Fibroblast of skin of right quadriceps (primary cell): ENCODE measurements at regions not wholly inside any gene's neighbourhood (a gene's known extent, or its start where the extent isn't known, plus 50 kb on each side); places are given as distances from the start of the nearest gene placed in this dataset.
"Not testable (repeated sequence)": the region's sequence is repeated elsewhere in the genome, so short reads cannot be mapped to it uniquely, and the experiment has no call there.

Experiments
- DNase-seq: peaks from one replicate; pipeline ENCODE4 v3.0.0-alpha.2; 2013

DNA sequence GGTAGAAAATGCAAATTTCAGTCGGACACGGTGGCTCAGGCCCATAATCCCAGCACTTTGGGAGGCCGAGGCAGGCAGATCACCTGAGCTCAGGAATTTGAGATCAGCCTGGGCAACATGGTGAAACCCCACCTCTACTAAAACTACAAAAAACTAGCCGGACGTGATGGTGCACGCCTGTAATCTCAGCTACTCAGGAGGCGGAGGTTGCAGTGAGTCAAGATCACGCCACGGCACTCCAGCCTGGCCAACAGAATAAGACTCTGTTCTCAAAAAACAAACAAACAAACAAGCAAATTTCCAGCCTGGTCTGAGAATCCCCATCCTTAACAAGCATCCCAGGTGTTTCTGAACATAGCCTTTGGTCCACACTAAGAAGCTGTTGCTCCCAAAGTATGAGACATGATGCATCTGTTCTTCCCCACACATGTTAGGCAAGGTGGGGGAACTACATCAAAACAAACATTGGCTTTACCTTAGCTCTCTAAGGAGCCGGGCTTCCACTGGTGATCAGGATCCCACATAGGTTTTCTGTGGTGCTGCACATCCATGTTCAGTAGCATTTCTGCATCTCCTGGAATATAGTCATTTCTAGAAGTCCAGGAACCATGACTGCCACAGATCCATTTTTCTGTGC lies 92.5 kb upstream of the DMRT1 start:
- DNase-seq = no peak

DNA sequence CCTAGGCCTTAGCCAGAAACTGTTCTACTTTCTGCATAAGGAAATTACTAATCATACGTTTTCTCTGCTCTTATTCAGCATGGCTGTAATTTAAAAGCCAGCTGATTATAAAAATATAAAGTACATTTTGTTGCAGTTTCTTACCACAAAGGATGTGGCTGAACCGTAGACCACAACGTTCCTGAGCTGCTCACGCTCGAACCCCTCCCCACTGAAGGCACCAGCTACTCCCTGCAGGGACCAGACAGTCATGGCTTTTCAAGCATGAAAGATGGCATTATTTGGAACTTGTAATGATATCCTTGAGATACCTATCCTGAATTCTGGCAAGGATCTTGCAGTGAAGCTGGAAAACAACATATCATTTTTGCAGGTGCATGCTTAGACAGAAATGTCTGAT lies 91.8 kb upstream of the DMRT1 start:
- DNase-seq = peak; percentile 57

DNA sequence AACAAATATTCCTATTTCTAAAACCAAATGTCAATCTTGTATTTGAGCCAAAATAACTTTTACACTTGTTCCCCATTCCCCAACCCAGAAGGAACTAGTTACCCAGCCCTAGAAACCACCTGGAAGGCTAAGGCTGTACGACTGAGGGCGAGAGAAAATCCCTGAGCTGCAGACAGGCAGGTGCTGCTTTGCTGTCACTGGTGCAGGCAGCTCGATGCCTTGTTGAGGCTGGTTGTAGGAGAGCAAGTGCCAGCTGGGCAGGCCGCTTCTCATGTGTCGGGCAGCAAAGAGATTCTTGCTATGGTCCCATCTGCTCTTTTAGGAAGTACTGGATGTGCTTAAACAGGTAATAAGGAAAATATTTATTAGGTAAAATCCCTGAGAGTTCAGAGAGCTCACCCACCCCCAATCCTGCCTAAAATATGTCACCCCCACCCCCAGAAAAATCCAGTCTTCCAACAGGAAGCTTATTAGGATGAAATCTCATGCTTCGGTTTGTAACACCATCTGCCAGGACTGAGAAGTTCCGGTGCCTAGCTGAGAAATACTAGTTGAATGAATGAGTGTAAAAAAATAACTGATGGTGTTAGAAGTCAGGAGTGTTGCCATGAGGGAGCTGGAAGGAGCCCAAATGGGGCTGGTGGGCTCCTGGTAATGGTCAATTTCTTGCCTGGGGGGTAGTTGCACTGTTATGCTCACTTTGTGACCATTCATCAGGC lies 91.1 kb upstream of the DMRT1 start:
- DNase-seq = no peak

DNA sequence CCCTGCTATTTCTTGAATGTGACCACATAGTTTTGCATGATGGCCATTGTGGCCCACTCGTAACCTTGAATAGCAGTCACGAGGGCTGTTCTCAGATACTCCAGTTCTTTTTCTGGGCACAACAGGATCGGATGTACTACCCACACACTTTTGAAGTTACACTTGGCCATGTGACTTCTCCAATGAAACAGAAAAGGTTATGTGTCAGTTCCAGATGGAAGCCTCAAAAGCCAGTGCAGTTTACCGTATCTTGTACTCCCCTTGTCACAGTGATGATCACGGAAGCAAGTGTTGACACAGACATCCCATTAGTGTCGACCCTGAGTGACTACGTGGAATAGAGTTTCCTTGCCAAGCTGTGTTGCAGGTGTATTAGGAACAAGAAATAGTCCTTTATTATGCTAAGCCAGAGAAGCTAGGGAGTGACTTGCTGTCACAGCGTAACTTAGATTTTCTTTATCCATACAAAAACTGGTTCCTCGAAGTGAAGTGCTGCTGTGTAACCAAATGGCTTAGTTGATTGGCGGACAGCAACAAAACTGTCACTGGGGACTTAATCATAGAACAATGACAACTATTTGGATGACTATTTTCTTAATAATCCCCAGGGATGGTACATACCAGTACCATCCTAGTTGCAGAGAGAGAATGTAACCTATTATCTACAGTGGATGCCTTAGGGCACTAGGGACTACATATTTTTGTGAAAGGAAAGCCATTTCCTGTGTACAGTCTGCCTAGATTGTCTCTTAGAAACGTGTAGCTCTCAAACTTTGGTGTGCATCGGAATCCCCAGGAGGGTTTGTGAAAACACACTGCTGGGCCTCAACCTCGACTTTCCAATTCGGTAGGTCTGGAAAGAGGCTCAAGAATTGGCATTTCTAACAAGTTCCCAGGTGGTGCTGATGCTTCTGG lies 90.1 kb upstream of the DMRT1 start:
- peak; percentile 71 for DNase-seq

DNA sequence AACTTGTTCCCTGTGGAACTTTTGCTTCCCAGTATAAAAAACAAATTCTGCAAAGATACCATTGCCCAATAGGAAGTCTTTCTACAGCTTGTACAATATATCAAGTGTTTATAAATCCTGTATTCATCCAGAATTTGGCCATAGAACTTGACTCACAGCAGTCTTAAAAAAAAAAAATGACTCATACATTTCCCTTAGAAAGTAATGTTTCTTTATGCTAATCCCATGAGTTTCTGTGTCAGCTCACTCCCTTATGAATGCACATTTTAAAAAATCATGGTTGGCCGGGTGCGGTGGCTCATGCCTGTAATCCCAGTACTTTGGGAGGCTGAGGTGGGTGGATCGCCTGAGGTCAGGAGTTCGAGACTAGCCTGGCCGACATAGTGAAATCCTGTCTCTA lies 89.3 kb upstream of the DMRT1 start:
- DNase-seq = peak; percentile 94

DNA sequence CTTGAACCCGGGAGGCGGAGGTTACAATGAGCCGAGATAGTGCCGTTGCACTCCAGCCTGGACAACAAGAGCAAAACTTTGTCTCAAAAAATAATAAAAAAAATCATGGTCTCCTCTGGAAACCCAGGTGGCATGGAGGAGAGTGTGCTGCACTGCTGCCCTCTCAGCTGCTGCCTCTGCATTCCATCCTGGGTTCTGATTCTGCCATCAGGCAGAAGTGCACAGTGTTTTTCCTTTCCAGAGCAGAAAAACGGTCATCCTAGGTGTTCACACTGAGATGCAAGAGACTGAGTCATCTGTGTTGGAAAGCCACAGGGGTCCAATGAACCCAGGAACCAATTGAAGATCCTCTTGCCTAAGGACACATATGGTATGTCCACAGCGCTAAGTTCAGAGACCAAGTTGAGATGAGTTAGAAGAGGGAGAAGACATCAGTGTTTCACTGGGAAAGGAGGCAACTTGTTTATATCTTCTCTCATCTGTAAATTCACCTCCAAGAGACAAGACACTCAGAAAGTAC lies 88.8 kb upstream of the DMRT1 start:
- peak; percentile 18 for DNase-seq

DNA sequence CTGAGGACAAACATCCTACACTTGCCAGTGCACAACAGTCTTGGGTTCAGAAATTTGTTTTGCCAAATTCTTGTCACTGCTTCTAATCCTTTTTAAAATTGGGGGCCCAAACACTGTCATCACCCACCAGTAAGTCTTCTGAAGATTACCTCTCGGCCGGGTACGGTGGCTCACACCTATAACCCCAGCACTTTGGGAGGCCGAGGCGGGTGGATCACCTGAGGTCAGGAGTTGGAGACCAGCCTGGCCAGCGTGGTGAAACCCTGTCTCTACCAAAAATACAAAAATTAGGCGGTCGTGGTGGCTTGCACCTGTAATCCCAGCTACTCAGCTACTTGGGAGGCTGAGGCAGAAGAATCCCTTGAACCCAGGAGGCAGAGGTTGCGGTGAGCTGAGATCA lies 87.8 kb upstream of the DMRT1 start:
- DNase-seq = not testable (repeated sequence)

DNA sequence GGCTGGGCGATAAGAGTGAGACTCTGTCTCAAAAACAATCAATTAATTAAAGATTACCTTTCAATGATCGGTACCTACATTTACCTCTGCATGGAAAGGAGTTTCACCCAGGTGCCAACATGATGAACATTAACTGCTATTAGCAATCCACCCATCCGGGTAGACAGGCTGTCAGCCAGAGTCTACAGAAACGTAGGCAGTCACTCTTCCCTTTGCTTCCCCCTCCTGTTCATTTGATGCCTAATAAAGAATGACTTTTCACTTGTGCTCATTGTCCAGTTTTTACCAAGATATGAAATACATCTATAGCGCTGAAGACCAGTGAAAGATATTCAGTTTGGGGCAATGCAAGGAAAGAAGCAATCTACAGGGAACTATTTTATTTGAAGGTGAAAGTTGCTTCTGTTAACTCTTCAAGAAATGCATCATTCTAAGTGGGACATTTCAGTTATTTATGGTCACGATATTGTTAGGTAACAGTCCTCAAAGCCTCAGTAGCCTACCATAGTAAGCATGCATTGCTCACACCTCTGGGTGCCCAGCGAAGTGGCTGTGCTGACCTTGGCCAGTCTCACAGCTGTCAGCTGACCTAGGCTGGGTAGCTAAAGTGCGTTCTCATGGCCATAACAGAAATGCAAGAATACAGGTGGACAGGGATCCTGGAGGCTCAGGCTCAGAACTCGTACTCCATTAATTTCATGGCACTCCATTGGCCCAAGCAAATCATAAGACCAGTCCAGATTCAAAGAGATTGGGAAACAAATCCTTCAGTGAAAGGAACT lies 87.2 kb upstream of the DMRT1 start:
- no peak for DNase-seq

DNA sequence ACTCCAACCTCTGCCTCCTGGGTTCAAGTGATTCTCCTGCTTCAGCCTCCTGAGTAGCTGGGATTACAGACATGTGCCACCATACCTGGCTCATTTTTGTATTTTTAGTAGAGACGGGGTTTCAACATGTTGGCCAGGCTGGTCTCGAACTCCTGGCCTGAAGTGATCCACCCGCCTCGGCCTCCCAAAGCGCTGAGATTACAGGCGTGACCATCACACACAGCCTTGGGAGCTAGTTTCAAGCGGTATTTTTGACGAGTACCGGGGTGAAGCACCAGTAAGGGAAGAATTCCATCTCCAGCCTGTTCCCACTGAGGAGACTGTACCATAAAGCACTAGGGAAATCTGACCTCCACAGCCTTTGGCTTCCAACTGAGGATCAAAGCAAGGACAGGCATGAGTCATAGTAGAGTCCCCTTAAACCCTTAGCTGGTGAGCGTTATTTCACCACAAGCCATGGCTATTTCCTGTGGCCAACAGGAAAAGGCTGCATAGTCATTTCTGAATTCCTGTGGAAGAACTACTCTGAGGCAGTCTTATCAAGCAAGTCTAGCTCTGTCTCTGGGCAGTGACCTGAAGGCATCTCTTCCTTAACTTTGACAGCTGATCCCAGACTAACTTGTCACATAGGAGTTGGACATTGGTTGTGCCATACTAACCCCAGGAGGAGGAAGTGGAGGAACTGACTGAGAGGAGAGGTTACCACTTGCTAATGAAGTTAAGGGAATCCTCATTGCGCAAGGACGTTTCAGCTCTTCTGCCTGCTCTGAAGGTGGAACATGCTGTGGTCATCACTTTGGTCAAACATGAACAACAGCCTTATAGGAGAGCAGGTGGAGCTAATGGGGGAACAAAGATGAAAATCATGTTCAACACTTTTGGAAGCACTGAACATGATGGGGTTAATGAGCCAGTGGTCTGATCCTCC lies 85.8 kb upstream of the DMRT1 start:
- DNase-seq = peak; percentile 88

DNA sequence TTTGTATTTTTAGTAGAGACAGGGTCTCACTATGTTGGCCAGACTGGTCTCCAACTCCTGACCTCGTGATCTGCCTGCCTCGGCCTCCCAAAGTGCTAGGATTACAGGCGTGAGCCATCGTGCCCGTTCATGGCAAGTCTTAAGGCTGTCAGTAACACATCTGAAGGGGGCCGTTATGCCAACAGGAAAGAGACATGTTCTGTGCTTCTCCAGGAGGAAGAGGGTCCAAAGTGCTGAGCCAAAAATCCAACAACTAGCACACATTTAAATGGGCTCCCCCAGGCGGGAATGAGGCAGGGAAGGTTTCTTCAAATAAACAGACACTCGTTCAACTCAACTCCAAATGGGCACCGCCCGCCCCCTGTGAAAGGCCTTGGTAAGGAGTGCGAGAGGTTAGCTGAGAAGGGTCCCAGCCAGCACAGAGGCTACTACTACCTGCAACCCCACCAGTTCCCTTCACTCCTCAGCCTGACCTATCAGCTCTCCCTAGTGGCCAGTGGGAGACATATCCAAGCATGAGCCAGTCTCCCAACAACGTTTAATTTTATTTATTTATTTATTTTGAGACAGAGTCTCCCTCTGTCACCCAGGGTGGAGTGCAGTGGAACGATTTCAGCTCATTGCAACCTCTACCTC lies 84.1 kb upstream of the DMRT1 start:
- DNase-seq = peak; percentile 63

DNA sequence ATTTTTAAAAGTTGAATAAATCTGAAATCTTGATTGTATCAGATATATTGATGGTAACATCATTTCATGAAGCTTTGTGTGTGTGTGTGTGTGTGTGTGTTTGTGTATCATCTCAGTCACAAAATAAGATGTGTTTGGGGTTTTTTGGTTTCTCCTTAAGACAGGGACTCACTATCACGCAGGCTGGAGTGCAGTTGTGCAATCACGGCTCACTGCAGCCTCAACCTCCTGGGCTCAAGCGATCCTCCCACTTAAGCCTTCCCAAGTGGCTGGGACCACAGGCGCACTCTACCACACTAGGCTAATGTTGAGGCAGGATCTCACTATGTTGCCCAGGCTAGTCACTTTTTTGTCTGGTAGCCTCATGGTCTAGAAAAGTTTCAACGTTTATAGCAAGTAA lies 83.4 kb upstream of the DMRT1 start:
- DNase-seq = no peak

DNA sequence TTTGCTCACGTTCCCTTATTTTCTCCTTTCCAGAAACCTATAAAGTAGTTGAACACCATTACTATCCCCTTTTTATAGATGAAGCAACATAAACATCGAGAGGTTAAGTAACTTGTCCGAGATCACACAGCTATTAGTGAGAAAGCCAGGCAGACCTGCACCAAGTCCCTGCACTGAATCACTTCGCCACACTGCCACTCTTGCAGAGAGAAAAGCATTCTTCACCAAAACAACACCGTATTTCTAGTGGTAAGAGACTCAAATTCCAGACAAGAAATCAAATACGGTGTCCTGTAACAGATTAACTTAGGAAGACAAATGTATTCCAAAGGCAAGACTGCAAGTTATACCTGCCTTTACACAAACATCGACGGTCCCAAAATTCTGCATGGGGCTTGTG lies 82.0 kb upstream of the DMRT1 start:
- no peak for DNase-seq

DNA sequence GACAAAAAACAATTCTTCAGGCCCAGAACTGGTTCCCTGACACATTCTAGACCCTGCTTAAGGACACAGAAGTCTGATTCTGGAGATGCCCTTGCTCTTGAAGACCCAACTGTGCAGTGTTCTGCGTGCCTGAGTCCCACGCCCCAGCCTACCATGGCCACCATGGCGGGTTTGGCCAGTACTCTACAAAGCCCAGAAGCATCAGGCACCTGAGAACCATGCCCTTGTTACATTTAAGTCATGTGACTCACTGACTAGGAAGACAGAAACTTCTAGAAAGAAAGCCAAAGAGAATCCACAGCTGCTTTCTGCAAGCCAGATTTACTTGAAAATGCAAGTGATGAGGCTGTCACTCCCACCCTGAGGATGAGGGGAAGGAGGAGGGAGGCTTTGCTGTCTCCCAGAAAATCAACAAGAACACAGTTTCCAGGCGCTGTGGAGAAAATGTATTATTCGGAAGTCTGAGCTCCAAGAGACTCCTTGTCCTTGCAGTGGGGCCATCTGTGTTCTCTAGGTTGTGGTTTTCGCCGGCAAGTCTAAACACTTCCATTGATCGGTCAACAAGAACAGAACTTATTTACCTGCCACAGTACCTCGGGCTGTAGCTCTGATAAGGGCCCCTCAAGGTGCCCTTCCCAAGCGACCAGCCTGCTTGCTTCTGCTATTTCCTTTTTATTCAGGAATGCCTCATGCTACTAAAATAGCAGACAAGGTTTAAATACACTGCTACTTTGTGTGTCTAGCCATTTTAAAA lies 81.3 kb upstream of the DMRT1 start:
- DNase-seq = no peak

DNA sequence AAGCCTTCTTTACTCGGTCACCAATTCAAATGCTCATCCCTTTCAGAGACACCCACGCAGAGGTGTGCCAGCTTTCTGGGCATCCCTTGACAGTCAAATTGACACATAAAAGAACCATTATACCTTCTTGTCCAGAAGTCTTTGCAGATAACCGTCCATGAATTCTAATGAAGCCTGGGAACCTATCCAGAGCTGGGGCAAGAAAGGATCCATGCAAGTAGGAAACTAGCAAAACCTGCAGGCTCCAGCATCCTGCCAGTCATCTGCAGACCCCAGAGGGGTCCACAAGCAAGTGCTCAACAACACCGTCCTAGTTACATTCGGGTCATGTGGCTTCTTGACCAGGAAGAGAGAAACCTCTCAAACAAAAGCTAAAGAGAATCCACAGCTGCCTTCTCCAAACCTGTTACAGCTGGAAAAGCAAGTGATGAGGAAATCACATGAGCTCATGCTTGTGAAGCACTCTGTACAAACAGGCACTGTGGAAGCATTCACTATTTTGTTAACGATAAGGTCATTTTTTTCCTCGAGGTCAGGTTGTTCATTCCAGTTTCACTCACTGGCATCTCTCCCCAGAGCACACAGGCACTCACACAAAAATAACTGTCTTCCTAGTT lies 80.2 kb upstream of the DMRT1 start:
- DNase-seq = no peak

DNA sequence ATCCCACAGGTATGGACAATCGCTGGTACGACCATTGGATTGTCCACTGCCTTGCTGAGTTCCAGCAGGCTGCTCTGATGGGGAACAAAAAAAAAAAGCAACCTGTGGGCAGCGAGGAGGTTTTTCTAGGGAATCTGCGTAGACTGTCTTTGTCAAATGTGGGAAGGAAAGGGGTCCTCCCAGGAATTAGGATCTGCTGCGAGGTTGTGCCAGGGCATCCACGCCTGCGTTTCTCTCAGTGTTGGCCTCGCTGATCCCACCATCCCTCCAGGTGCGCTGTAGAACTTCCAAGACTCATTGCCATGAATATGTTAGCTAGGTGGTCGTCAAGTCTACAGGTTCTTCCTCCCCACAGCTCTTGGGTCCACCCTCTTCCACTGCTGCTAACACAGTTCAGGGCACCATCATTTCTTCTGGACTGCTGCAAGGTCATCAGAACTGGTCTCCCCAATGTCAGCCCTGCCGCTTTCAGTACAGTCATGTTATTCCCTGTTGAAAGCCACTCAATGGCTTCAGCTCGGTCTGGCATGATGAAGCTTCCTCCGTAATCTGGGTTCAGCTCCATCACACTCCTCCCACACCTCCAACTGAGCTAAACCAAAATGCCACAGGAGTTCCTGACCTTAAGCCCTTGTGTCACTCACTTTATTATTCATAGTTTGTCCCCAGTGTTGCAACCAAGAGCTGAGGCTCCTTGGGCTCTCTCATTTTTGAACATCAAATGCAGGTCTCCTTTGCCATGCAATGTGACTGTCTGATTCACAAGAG lies 79.5 kb upstream of the DMRT1 start:
- DNase-seq = no peak

DNA sequence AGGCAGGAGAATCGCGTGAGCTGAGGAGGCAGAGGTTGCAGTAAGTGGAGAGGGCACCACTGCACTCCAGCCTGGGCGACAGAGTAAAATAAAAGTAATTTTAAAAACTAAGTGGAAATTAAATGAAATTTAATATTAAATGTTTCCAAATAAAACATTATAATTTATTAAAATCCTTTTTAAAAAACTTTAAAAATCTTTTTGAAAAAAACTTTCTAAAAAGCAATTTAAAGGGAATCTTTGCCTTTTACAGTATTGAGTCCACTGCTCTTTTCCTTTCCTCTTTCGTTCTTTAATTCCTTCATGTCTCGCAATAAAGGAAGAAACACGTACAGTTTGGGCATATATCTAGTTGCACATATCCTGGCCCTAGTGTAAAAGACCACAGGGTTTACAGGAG lies 77.8 kb upstream of the DMRT1 start:
- no peak for DNase-seq

DNA sequence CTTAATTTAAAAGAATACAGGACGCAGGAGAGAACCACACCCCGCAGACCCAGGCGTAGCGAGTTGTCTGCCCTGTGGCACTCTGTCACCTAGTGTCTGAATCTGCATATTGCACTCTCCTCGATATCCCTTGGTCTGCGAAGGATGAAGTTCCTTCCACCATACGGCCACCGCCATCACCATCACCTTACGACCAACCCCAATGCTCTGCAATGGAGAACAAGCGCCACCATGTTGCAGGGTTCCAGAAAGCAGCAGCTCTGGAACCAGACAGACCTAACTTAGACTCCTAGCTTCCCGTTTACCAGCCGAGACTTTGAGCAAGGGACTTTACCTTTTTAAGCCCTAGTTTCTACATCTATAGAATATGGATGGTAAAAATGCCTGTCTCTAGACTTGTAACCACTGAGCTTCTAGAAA lies 77.4 kb upstream of the DMRT1 start:
- peak; percentile 58 for DNase-seq

DNA sequence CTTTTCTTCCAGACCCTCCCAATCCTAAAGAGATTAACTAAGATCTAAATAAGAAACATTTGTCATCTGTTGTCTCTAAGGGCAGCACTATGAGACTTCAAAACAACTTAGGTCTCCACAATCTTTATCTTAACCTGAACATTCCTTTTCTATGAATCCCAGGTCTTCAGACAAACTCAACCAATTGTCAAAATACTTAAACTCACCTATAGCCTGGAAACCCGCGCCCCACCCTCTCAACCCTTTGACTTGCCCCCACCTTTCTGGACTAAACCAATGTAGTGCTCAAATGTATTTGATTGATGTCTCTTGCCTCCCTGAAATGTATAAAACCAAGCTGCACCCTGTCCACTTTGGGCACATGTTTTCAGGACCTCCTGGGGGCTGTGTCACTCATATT lies 76.5 kb upstream of the DMRT1 start:
- no peak for DNase-seq

DNA sequence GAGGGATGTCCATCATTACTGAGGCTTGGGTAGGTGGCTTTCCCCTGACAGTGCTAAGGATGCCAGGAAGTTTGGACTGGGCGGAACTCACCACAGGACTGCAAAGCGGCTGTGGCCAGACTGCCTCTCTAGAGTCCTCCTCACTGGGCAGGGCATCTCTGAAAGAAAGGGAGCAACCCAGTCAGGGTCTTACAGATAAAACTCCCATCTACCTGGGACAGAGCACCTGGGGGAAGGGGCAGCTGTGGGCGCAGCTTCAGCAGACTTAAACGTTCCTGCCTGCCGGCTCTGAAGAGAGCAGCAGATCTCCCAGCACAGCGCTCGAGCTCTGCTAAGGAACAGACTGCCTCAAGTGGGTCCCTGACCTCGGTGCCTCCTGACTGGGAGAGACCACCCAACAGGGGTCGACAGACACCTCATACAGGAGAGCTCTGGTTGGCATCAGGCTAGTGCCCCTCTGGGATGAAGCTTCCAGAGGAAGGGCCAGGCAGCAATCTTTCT lies 74.4 kb upstream of the DMRT1 start:
- not testable (repeated sequence) for DNase-seq
